Kidney epithelial cell (primary cell): ENCODE measurements at regions not wholly inside any gene's neighbourhood (a gene's known extent, or its start where the extent isn't known, plus 50 kb on each side); places are given as distances from the start of the nearest gene placed in this dataset.

ENCODE experiments used
- DNase-seq: peaks from one replicate; pipeline ENCODE4 v3.0.0-alpha.2; 2010; ENCODE audit warnings: low read depth
- H3K27me3 ChIP-seq: 2 replicates; pipeline ENCODE4 v1.6.0; 2011; ENCODE audit warnings: low read length; ENCODE audit not compliant: control insufficient read depth, insufficient read depth
- H3K36me3 ChIP-seq: 2 replicates; pipeline ENCODE4 v1.5.1; 2011; ENCODE audit warnings: low read length; ENCODE audit not compliant: control insufficient read depth, insufficient read depth
- H3K4me3 ChIP-seq: 2 replicates; pipeline ENCODE4 v1.5.1; 2011; ENCODE audit warnings: low read depth, mild to moderate bottlenecking, control low read depth, low read length
- CTCF ChIP-seq: IDR thresholded peaks from 2 replicates; pipeline ENCODE4 v1.5.1; 2011; ENCODE audit warnings: mild to moderate bottlenecking, moderate library complexity, low read length, control low read depth, inconsistent platforms; ENCODE audit not compliant: insufficient read depth, poor library complexity, severe bottlenecking

DNA sequence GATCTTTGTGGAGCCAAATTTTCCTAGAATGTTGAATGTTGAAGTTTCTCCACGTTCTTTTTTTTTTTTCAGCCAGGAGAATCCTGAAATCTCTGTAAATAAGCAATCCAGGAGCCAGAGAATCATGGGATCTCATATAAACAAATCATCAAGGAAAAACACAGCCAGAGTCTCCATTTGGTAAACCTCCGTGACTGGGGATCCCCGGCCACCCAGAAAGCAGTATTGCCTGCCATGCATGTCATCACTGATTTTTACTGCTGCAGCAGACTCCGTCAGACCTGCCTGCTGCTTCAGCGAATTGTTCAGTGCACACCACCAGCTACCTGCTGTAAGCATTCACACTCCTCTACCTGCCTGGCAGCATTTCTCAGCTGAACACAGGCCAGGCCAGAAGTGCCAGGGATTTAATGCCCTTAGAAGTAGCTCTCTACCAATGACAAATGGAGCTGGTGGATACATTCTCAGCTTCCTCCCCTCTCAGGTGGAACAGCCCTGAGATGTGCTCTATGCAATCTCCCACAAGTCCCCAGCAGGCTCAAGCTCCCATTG lies 158.6 kb downstream of the CYLD start:
- no peak for DNase-seq
- Histone ChIP-seq H3K27me3 (no peaks in the 10 kb centered on the region), H3K36me3 (no peaks in the 10 kb centered on the region), H3K4me3 (no peak overlapping the region)
- TF ChIP-seq CTCF, result no peak

- Histone ChIP-seq H3K36me3 (no peaks in the 10 kb centered on the region), H3K27me3 (no peaks in the 10 kb centered on the region), H3K4me3 (no peak overlapping the region)
- no peak for DNase-seq
- TF ChIP-seq CTCF, result no peak
Observed at GRCh38 chr16:50899951-50900350, 158.1 kb downstream of the CYLD start.

- H3K36me3 ChIP-seq, result no peaks in the 10 kb centered on the region
- DNase-seq, result no peak
- no peak for TF ChIP-seq CTCF
- H3K27me3 ChIP-seq, result no peaks in the 10 kb centered on the region
- H3K4me3 ChIP-seq, result no peak overlapping the region
Observed at GRCh38 chr16:50889746-50890145, 147.9 kb downstream of the CYLD start.

GRCh38 chr16:50889276-50889675 lies 147.4 kb downstream of the CYLD start:
- Histone ChIP-seq H3K27me3 (no peaks in the 10 kb centered on the region), H3K4me3 (no peak overlapping the region), H3K36me3 (no peaks in the 10 kb centered on the region)
- no peak for DNase-seq
- TF ChIP-seq CTCF, result no peak

DNA sequence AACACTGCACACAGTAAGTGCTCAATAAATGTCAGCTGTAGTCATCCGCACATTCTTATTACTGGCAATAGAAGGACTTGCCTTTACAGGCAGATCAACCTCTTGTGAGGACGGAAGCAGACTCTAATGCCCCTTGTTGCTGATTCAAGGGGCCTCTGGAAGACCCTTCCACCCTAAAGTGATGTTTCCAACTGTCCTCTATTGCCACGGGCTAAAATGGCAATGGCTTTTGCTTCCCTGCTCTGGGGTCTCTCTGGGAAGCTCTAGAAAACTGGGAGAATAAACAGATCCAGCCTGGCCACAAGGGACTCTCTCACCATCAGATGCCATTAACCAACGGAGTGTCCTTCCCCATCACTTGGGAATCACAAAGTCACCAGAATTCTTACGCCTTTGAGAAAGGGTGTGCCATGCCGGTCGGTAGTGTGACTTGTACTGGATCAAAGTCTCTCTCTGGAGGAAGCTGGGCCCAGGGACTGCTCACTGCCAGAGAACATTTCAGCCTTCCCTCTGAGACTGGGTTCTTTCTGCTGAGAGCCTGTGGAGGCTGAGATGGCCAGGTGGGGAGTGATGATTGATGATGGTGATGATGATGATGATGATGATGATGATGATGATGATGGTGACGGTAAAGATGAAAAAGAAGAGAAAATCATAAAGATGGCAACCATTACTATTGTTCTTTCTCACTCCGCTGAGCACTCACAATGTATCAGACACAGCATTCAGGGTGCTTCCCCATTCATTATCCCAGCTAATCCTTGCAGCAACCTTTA lies 146.8 kb downstream of the CYLD start:
- Histone ChIP-seq H3K4me3 (no peak overlapping the region), H3K27me3 (no peaks in the 10 kb centered on the region), H3K36me3 (no peaks in the 10 kb centered on the region)
- DNase-seq, result no peak
- no peak for TF ChIP-seq CTCF
